ENCODE measurements at regions not wholly inside any gene's neighbourhood (a gene's known extent, or its start where the extent isn't known, plus 50 kb on each side); places are given as distances from the start of the nearest gene placed in this dataset.
"Not testable (repeated sequence)": the region's sequence is repeated elsewhere in the genome, so short reads cannot be mapped to it uniquely, and the experiment has no call there.

GRCh38 chr20:18876394-18876793 is 62.8 kb downstream of the SCP2D1 start:
- not testable (repeated sequence) for H3K27me3 Mint-ChIP-seq; H3K4me3 Mint-ChIP-seq (ENCODE audit: low read depth); H3K36me3 Mint-ChIP-seq (ENCODE audit: insufficient read depth); DNase-seq (ENCODE audit: low spot score, unreplicated experiment); H3K4me1 Mint-ChIP-seq (ENCODE audit: low read depth); H3K27ac Mint-ChIP-seq
- H3K9me3 Mint-ChIP-seq (ENCODE audit: low read depth) = peaks cover 24% of the 10 kb centered on the region

DNA sequence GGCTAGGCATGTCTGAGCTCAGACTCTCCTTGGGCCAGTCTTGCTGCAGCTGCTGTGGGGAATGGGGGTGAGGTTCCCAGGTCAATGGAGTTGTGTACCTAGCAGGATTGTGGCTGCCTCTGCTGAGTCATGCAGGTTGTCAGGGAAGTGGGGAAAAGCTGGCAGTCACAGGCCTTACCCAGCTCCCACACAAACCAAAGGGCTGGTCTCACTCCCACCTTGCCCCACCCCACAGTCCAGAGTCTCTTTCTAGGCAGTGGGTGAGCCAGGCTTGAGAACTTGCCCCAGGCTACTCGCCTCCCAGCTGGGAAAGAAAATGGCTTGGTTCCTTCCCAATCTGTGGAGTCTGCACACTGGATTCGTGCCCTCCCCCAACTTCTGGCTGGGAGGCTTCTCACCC is 65.7 kb downstream of the SCP2D1 start:
- H3K4me3 Mint-ChIP-seq (ENCODE audit: low read depth) = no peak overlapping the region
- no peak for TF ChIP-seq CTCF (IDR thresholded peaks at IDR 0.05; ENCODE audit: unreplicated experiment)
- no peak for DNase-seq (ENCODE audit: low spot score, unreplicated experiment)
- peaks cover 26% of the 10 kb centered on the region for H3K9me3 Mint-ChIP-seq (ENCODE audit: low read depth)
- H3K4me1 Mint-ChIP-seq (ENCODE audit: low read depth) = no peaks in the 10 kb centered on the region
- no peak overlapping the region for H3K27ac Mint-ChIP-seq
- no peaks in the 10 kb centered on the region for H3K36me3 Mint-ChIP-seq (ENCODE audit: insufficient read depth)
- H3K27me3 Mint-ChIP-seq = no peaks in the 10 kb centered on the region

GRCh38 chr20:18886756-18887155 is 73.2 kb downstream of the SCP2D1 start:
- no peak overlapping the region for H3K27ac Mint-ChIP-seq
- no peak overlapping the region for H3K4me3 Mint-ChIP-seq (ENCODE audit: low read depth)
- peaks cover 2% of the 10 kb centered on the region for H3K4me1 Mint-ChIP-seq (ENCODE audit: low read depth)
- no peak for TF ChIP-seq CTCF (IDR thresholded peaks at IDR 0.05; ENCODE audit: unreplicated experiment)
- no peaks in the 10 kb centered on the region for H3K27me3 Mint-ChIP-seq
- no peaks in the 10 kb centered on the region for H3K36me3 Mint-ChIP-seq (ENCODE audit: insufficient read depth)
- DNase-seq (ENCODE audit: low spot score, unreplicated experiment) = no peak
- peaks cover 13% of the 10 kb centered on the region for H3K9me3 Mint-ChIP-seq (ENCODE audit: low read depth)

DNA sequence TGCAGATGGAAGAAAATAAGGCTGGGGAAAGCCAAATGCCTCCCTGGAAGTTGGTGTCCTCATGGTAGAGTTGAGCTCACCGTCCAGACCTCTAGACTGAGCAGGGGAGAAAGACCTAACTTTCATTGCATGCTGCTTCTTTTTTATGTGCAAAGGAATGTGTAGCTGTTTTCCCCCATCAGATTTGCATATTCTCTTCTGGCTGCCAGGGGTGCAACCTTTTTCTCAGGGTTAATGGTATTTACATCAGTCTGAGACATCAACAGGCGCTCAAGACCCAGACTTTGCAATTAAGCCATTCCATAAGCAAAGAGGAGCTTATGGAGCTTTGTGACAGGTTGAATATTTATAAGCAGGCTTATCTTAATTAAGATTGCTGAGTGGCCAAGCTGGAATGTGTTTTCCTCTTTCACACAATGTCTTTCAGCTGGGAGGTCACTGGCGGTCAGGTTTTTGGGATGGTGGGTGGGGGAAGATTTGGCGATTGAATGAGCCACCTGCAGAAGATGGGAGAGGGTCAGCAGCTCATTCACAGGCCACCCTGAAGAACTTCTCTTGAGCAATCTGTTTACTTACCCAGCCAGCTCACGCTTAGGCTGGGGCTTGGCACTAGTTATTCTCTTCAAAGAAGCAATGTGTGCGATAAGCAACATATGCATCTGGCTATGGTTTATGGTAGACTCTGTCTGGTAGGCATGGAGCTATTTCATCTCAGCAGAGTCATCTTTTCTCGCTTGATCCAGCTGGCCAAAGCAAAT is 88.6 kb downstream of the SCP2D1 start:
- Mint-ChIP-seq H3K4me3 (ENCODE audit: low read depth) (no peak overlapping the region), H3K27me3 (peaks cover 22% of the 10 kb centered on the region), H3K27ac (no peak overlapping the region), H3K9me3 (ENCODE audit: low read depth) (no peaks in the 10 kb centered on the region), H3K36me3 (ENCODE audit: insufficient read depth) (no peaks in the 10 kb centered on the region), H3K4me1 (ENCODE audit: low read depth) (peaks cover 4% of the 10 kb centered on the region)
- TF ChIP-seq CTCF (IDR thresholded peaks at IDR 0.05; ENCODE audit: unreplicated experiment) = no peak
- no peak for DNase-seq (ENCODE audit: low spot score, unreplicated experiment)

GRCh38 chr20:18904192-18904591 is 90.6 kb downstream of the SCP2D1 start:
- Mint-ChIP-seq H3K4me3 (ENCODE audit: low read depth) (no peak overlapping the region), H3K9me3 (ENCODE audit: low read depth) (no peaks in the 10 kb centered on the region), H3K27ac (no peak overlapping the region)

More at GRCh38 chr20:18904192-18904591, 90.6 kb downstream of the SCP2D1 start:
- TF ChIP-seq CTCF (IDR thresholded peaks at IDR 0.05; ENCODE audit: unreplicated experiment) = no peak
- Mint-ChIP-seq H3K4me1 (ENCODE audit: low read depth) (peaks cover 6% of the 10 kb centered on the region), H3K27me3 (peaks cover 14% of the 10 kb centered on the region), H3K36me3 (ENCODE audit: insufficient read depth) (no peaks in the 10 kb centered on the region)
- no peak for DNase-seq (ENCODE audit: low spot score, unreplicated experiment)

Data from progenitor cell of endocrine pancreas (in vitro differentiated cells).